Suppressor macrophage (primary cell): ENCODE measurements at regions not wholly inside any gene's neighbourhood (a gene's known extent, or its start where the extent isn't known, plus 50 kb on each side); places are given as distances from the start of the nearest gene placed in this dataset.
"Not testable (repeated sequence)": the region's sequence is repeated elsewhere in the genome, so short reads cannot be mapped to it uniquely, and the experiment has no call there.

ENCODE experiments used
- DNase-seq, 4 experiments: peaks; one replicate each; pipeline ENCODE4 v3.0.0-alpha.2; 2020 to 2022

- peak in 2 of 4 experiments; percentile 52 to 68 for DNase-seq
Measured at GRCh38 chr22:44650806-44651205, 51.2 kb upstream of the PRR5 start.

GRCh38 chr22:44648821-44649565 lies 53.0 kb upstream of the PRR5 start:
- peak; percentile 25 to 49 (median 47) for DNase-seq

GRCh38 chr22:44648085-44648820 lies 53.8 kb upstream of the PRR5 start:
- DNase-seq: peak in 2 of 4 experiments; percentile 31 to 45

- DNase-seq: no peak
Measured at GRCh38 chr22:44647141-44647540, 54.9 kb upstream of the PRR5 start.

- no peak for DNase-seq
Measured at GRCh38 chr22:44646668-44647067, 55.3 kb upstream of the PRR5 start.

GRCh38 chr22:44646141-44646540 lies 55.9 kb upstream of the PRR5 start:
- no peak for DNase-seq

- DNase-seq: no peak
Measured at GRCh38 chr22:44645531-44645930, 56.5 kb upstream of the PRR5 start.

GRCh38 chr22:44645083-44645482 lies 56.9 kb upstream of the PRR5 start:
- no peak for DNase-seq

GRCh38 chr22:44643526-44644101 lies 58.4 kb upstream of the PRR5 start:
- not testable (repeated sequence) for DNase-seq

GRCh38 chr22:44642096-44642644 lies 59.8 kb upstream of the PRR5 start:
- no peak for DNase-seq

GRCh38 chr22:44640618-44641155 lies 61.3 kb upstream of the PRR5 start:
- DNase-seq: no peak

GRCh38 chr22:44639891-44640617 lies 62.0 kb upstream of the PRR5 start:
- DNase-seq: peak in 1 of 4 experiments; percentile 19

- peak; percentile 14 to 37 (median 22) for DNase-seq
Measured at GRCh38 chr22:44638971-44639760, 62.8 kb upstream of the PRR5 start.

- not testable (repeated sequence) for DNase-seq
Measured at GRCh38 chr22:44636502-44637206, 65.3 kb upstream of the PRR5 start.

GRCh38 chr22:44635567-44635966 lies 66.4 kb upstream of the PRR5 start:
- not testable (repeated sequence) for DNase-seq

GRCh38 chr22:44634426-44635321 lies 67.3 kb upstream of the PRR5 start:
- DNase-seq: no peak

GRCh38 chr22:44633647-44634046 lies 68.4 kb upstream of the PRR5 start:
- no peak for DNase-seq

- DNase-seq: peak; percentile 38 to 70 (median 56)
Measured at GRCh38 chr22:44632541-44633396, 69.2 kb upstream of the PRR5 start.

- DNase-seq: no peak
Measured at GRCh38 chr22:44630826-44631225, 71.2 kb upstream of the PRR5 start.
